Astrocyte (in vitro differentiated cells and primary cell): ENCODE measurements at regions not wholly inside any gene's neighbourhood (a gene's known extent, or its start where the extent isn't known, plus 50 kb on each side); places are given as distances from the start of the nearest gene placed in this dataset.

Source experiments
- EZH2 ChIP-seq: IDR thresholded peaks from 2 replicates; pipeline ENCODE4 v1.6.1; 2012; ENCODE audit warnings: mild to moderate bottlenecking, low read length, inconsistent platforms; ENCODE audit not compliant: insufficient read depth
- TF ChIP-seq, protein P1 (sequence below): IDR thresholded peaks from 2 replicates; pipeline ENCODE4 v1.5.1; 2011; ENCODE audit warnings: low read depth, mild to moderate bottlenecking, inconsistent platforms, low read length, moderate library complexity; ENCODE audit not compliant: insufficient read depth

- TF ChIP-seq, protein P1, sequence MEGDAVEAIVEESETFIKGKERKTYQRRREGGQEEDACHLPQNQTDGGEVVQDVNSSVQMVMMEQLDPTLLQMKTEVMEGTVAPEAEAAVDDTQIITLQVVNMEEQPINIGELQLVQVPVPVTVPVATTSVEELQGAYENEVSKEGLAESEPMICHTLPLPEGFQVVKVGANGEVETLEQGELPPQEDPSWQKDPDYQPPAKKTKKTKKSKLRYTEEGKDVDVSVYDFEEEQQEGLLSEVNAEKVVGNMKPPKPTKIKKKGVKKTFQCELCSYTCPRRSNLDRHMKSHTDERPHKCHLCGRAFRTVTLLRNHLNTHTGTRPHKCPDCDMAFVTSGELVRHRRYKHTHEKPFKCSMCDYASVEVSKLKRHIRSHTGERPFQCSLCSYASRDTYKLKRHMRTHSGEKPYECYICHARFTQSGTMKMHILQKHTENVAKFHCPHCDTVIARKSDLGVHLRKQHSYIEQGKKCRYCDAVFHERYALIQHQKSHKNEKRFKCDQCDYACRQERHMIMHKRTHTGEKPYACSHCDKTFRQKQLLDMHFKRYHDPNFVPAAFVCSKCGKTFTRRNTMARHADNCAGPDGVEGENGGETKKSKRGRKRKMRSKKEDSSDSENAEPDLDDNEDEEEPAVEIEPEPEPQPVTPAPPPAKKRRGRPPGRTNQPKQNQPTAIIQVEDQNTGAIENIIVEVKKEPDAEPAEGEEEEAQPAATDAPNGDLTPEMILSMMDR, result no peak
- no peak for TF ChIP-seq EZH2
Measured at GRCh38 chr10:88113657-88114272, 250.3 kb downstream of the PTEN start.
